GM19328 (cell line): ENCODE measurements at regions not wholly inside any gene's neighbourhood (a gene's known extent, or its start where the extent isn't known, plus 50 kb on each side); places are given as distances from the start of the nearest gene placed in this dataset.
"Not testable (repeated sequence)": the region's sequence is repeated elsewhere in the genome, so short reads cannot be mapped to it uniquely, and the experiment has no call there.

Experiments
- ATAC-seq: cut with Tn5 transposase; IDR thresholded peaks from one replicate; pipeline ENCODE4 v1.9.1; 2021; ENCODE audit warnings: mild to moderate bottlenecking, moderate library complexity; ENCODE audit not compliant: unreplicated experiment

GRCh38 chr5:42868417-42868816 lies 56.7 kb upstream of the SELENOP start:
- not testable (repeated sequence) for ATAC-seq

DNA sequence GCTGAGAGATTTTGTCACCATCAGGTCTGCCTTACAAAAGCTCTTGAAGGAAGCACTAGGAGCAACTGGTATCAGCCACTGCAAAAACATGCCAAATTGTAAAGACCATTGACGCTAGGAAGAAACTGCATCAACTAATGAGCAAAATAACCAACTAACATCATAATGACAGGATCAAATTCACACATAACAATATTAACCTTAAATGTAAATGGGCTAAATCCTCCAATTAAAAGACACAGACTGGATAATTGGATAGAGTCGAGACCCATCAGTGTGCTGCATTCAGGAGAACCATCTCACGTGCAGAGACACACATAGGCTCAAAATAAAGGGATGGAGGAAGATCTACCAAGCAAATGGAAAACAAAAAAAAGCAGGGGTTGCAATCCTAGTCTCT lies 53.1 kb upstream of the SELENOP start:
- ATAC-seq = not testable (repeated sequence)
